ENCODE measurements at regions not wholly inside any gene's neighbourhood (a gene's known extent, or its start where the extent isn't known, plus 50 kb on each side); places are given as distances from the start of the nearest gene placed in this dataset.

DNA sequence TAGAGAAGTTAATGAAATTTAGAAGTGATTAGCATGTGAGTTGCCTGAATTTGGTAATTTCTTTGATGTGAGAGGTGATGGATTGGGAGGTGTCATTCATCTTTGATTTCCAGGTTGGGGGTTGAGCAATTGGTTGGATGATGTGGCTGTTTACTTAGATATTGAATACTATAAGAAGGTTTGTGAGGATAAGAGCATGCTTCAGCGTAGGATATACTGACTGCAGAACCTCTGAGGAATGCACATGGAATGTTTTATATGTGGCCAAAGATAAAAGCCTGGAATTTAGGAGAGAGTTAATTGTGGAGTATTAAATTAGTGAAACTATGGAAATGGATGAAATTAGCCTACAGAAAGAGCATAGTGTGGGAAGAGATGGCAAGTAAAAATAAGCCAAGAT, 165.4 kb upstream of the MAD2L1 start:
- no peak overlapping the region for H3K9ac ChIP-seq (ENCODE audit: insufficient read depth, low read length, poor library complexity, severe bottlenecking)
- no peak for DNase-seq
- Mint-ChIP-seq H3K4me3 (no peak overlapping the region), H3K36me3 (no peaks in the 10 kb centered on the region), H3K9me3 (peaks cover 0 to 4% (median 3%) of the 10 kb centered on the region in 7 donors), H3K27ac (no peak overlapping the region), H3K27me3 (ENCODE audit: low read depth in 3 of 3) (peaks cover 0 to 3% (median 0%) of the 10 kb centered on the region in 3 donors), H3K4me1 (peaks cover 3% of the 10 kb centered on the region)
- H2AFZ ChIP-seq (ENCODE audit: insufficient read depth, low read depth, low read length, poor library complexity, severe bottlenecking) = no peak overlapping the region
- intact Hi-C loops (cut with micrococcal nuclease) = no loop called here
- no peaks in the 10 kb centered on the region for H4K20me1 ChIP-seq (ENCODE audit: insufficient read depth, low read length)
- H3K36me3 ChIP-seq (replicated peaks in 1 of 2; ENCODE audit: control insufficient read depth in 1 of 2, insufficient read depth in 2 of 2, low read length in 2 of 2) = no peaks in the 10 kb centered on the region
- no peaks in the 10 kb centered on the region for H3K4me1 ChIP-seq (ENCODE audit: control insufficient read depth in 1 of 2, insufficient read depth in 2 of 2, low read length in 2 of 2)
- TF ChIP-seq, protein P1, sequence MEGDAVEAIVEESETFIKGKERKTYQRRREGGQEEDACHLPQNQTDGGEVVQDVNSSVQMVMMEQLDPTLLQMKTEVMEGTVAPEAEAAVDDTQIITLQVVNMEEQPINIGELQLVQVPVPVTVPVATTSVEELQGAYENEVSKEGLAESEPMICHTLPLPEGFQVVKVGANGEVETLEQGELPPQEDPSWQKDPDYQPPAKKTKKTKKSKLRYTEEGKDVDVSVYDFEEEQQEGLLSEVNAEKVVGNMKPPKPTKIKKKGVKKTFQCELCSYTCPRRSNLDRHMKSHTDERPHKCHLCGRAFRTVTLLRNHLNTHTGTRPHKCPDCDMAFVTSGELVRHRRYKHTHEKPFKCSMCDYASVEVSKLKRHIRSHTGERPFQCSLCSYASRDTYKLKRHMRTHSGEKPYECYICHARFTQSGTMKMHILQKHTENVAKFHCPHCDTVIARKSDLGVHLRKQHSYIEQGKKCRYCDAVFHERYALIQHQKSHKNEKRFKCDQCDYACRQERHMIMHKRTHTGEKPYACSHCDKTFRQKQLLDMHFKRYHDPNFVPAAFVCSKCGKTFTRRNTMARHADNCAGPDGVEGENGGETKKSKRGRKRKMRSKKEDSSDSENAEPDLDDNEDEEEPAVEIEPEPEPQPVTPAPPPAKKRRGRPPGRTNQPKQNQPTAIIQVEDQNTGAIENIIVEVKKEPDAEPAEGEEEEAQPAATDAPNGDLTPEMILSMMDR (IDR thresholded peaks at IDR 0.05) = no peak
- H3K4me2 ChIP-seq (replicated peaks; ENCODE audit: extremely low read depth, low read length, poor library complexity, severe bottlenecking) = no peak overlapping the region
- 0% methylated on average over 1 of the region's 1 CpG for WGBS (ENCODE audit: insufficient coverage)
- H3K79me2 ChIP-seq (ENCODE audit: insufficient read depth, low read length) = no peaks in the 10 kb centered on the region
- no peak overlapping the region for H3K27ac ChIP-seq (ENCODE audit: low read depth in 1 of 2, low read length in 2 of 2)
- H3K9me3 ChIP-seq (replicated peaks in 1 of 2; ENCODE audit: control insufficient read depth in 1 of 2, insufficient read depth in 1 of 2, low read length in 2 of 2) = no peaks in the 10 kb centered on the region
- no peak overlapping the region for H3K4me3 ChIP-seq (replicated peaks in 1 of 3; ENCODE audit: low read depth in 2 of 3, low read length in 3 of 3)
- no peaks in the 10 kb centered on the region for H3K27me3 ChIP-seq (ENCODE audit: control insufficient read depth in 2 of 2, insufficient read depth in 2 of 2, low read length in 2 of 2)

DNA sequence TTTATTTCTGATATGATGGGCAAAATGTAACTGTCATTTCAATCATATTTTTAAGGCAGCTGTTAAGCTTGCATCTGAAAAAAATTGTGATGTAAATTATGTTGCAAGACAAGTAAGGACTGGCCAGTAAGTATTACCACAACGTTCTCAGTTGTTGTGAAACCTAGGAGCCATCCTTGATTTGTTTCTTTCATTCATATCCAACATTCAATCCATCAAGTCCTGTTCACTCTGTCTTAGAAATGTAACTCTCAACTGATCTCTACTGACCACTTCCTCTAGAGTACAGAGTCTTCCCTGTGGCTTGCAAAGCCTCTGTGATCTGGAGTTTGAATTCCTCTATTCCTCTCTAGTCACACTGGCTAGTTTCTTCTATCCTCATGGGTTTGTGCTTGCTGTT, 161.4 kb upstream of the MAD2L1 start:
- Histone ChIP-seq H3K4me3 (replicated peaks in 1 of 3; ENCODE audit: low read depth in 2 of 3, low read length in 3 of 3) (no peak overlapping the region), H3K9me3 (replicated peaks in 1 of 2; ENCODE audit: control insufficient read depth in 1 of 2, insufficient read depth in 1 of 2, low read length in 2 of 2) (no peaks in the 10 kb centered on the region), H2AFZ (ENCODE audit: insufficient read depth, low read depth, low read length, poor library complexity, severe bottlenecking) (no peak overlapping the region), H3K4me2 (replicated peaks; ENCODE audit: extremely low read depth, low read length, poor library complexity, severe bottlenecking) (no peak overlapping the region), H4K20me1 (ENCODE audit: insufficient read depth, low read length) (no peaks in the 10 kb centered on the region), H3K36me3 (replicated peaks in 1 of 2; ENCODE audit: control insufficient read depth in 1 of 2, insufficient read depth in 2 of 2, low read length in 2 of 2) (no peaks in the 10 kb centered on the region), H3K4me1 (ENCODE audit: control insufficient read depth in 1 of 2, insufficient read depth in 2 of 2, low read length in 2 of 2) (no peaks in the 10 kb centered on the region), H3K27me3 (ENCODE audit: control insufficient read depth in 2 of 2, insufficient read depth in 2 of 2, low read length in 2 of 2) (no peaks in the 10 kb centered on the region), H3K27ac (ENCODE audit: low read depth in 1 of 2, low read length in 2 of 2) (no peak overlapping the region), H3K9ac (ENCODE audit: insufficient read depth, low read length, poor library complexity, severe bottlenecking) (no peak overlapping the region), H3K79me2 (ENCODE audit: insufficient read depth, low read length) (no peaks in the 10 kb centered on the region)
- no peak for DNase-seq
- Mint-ChIP-seq H3K4me1 (peaks cover 3% of the 10 kb centered on the region), H3K9me3 (peaks cover 0 to 4% (median 1%) of the 10 kb centered on the region in 7 donors), H3K27me3 (ENCODE audit: low read depth in 3 of 3) (no peaks in the 10 kb centered on the region), H3K4me3 (no peak overlapping the region), H3K27ac (no peak overlapping the region), H3K36me3 (no peaks in the 10 kb centered on the region)
- TF ChIP-seq, protein P1 (IDR thresholded peaks at IDR 0.05) = no peak
- intact Hi-C loops (cut with micrococcal nuclease) = no loop called here
- WGBS (ENCODE audit: insufficient coverage) = no CpG with 5 or more reads among the region's 1 CpG
